ENCODE measurements at regions not wholly inside any gene's neighbourhood (a gene's known extent, or its start where the extent isn't known, plus 50 kb on each side); places are given as distances from the start of the nearest gene placed in this dataset.
A peak's percentile ranks its signal among the peaks of the same experiment; 100 is the strongest.

DNA sequence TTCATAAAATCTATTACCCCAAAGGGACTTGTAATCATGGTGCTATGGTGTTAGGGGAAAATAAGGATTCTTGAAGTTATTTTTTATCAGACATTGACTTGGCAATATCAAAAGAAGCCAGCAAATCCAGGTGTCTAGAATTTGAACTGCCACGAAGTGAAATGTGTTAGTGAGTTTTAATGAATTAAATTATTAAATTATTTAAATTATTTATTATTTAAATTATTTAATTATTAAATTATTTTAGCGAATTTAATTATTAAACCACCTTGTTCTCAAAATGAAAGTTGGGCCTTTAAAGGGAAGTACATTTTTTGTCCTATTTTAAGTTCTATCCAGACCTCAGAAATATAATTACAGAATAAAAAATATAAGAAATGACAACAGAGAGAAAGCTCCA is 332.6 kb upstream of the SMC2 start:
- Mint-ChIP-seq H3K9me3 (peaks cover 45% of the 10 kb centered on the region), H3K27me3 (ENCODE audit: insufficient read depth) (no peaks in the 10 kb centered on the region; the same call in 1 of the 2 replicates)
- TF ChIP-seq, protein P1, sequence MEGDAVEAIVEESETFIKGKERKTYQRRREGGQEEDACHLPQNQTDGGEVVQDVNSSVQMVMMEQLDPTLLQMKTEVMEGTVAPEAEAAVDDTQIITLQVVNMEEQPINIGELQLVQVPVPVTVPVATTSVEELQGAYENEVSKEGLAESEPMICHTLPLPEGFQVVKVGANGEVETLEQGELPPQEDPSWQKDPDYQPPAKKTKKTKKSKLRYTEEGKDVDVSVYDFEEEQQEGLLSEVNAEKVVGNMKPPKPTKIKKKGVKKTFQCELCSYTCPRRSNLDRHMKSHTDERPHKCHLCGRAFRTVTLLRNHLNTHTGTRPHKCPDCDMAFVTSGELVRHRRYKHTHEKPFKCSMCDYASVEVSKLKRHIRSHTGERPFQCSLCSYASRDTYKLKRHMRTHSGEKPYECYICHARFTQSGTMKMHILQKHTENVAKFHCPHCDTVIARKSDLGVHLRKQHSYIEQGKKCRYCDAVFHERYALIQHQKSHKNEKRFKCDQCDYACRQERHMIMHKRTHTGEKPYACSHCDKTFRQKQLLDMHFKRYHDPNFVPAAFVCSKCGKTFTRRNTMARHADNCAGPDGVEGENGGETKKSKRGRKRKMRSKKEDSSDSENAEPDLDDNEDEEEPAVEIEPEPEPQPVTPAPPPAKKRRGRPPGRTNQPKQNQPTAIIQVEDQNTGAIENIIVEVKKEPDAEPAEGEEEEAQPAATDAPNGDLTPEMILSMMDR (IDR thresholded peaks at IDR 0.05) = no peak

DNA sequence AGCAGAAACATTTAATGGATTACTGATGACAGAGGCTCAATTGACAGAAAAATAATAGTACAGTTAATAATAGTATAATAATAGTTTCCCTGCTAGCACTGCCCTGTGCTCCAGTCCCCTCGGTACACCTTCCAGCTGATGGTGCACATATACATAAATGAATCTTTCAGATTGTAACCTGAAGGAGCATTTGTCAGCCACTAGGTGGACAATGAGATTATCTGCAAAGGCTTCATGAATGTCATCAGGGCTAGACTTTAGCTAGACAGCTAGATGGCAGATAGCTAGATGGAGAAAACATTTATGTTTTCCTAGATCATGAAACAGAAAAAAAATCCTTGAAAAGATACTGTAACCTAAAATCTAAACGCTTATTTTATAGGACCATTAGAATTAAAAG is 304.4 kb upstream of the SMC2 start:
- Mint-ChIP-seq H3K27ac (no peak overlapping the region), H3K27me3 (ENCODE audit: insufficient read depth) (no peaks in the 10 kb centered on the region; the same call in 1 of the 2 replicates), H3K4me3 (no peak overlapping the region), H3K4me1 (ENCODE audit: low read depth) (no peaks in the 10 kb centered on the region), H3K9me3 (peaks cover 22% of the 10 kb centered on the region), H3K36me3 (ENCODE audit: low read depth) (no peaks in the 10 kb centered on the region)
- DNase-seq = no peak
- TF ChIP-seq, protein P1 (IDR thresholded peaks at IDR 0.05) = peak; percentile 58

More for the DNA sequence above, 332.6 kb upstream of the SMC2 start:
- Mint-ChIP-seq H3K4me3 (no peak overlapping the region), H3K4me1 (ENCODE audit: low read depth) (no peaks in the 10 kb centered on the region), H3K27ac (no peak overlapping the region), H3K36me3 (ENCODE audit: low read depth) (no peaks in the 10 kb centered on the region)
- DNase-seq = no peak

DNA sequence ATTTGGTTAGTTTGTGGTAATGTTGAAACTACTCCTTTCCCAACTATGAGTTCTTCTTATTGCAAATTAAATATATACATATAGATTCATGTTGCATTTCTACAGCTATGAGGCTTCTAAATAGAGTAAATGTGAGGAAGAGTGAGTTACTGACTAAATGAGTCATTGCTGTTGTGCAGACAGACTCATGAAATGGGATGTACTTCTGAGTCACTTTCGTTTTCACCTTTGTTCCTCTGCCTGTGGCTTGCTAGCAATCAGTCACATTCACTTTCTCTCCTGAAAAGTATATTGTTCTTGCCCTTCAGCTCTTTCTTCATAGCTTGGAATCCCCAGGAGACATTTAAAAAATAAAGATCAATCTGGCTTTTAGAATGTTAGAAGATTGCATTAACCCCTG is 295.5 kb upstream of the SMC2 start:
- TF ChIP-seq, protein P1 (IDR thresholded peaks at IDR 0.05) = no peak
- no peak overlapping the region for H3K4me3 Mint-ChIP-seq
- no peak overlapping the region for H3K27ac Mint-ChIP-seq
- no peaks in the 10 kb centered on the region for H3K36me3 Mint-ChIP-seq (ENCODE audit: low read depth)
- H3K4me1 Mint-ChIP-seq (ENCODE audit: low read depth) = no peaks in the 10 kb centered on the region
- DNase-seq = no peak
- peaks cover 11% of the 10 kb centered on the region for H3K9me3 Mint-ChIP-seq
- H3K27me3 Mint-ChIP-seq (ENCODE audit: insufficient read depth) = no peaks in the 10 kb centered on the region

DNA sequence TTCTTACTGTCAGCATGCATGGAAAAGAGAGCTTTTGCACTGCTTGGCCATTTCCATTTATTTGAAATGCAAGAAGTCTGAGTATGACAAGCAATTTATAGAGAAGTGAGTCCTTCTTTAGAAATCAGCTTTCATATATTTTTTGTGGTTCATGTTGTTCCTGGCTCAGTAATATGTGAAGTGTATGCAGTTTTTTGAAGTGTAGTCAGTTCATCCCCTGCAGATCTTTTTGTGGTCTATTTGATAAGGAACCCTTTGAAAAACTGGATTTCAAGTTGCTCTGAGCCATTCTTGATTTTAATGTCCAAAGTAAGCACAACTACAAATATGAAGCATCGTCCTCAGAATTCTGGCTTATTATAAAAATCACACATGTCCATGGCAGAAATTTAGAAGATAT is 294.1 kb upstream of the SMC2 start:
- no peaks in the 10 kb centered on the region for H3K27me3 Mint-ChIP-seq (ENCODE audit: insufficient read depth)
- TF ChIP-seq, protein P1 (IDR thresholded peaks at IDR 0.05) = no peak
- no peaks in the 10 kb centered on the region for H3K36me3 Mint-ChIP-seq (ENCODE audit: low read depth)
- H3K9me3 Mint-ChIP-seq = peaks cover 13% of the 10 kb centered on the region; the same call in 1 of the 2 replicates
- no peaks in the 10 kb centered on the region for H3K4me1 Mint-ChIP-seq (ENCODE audit: low read depth)
- H3K27ac Mint-ChIP-seq = no peak overlapping the region
- no peak overlapping the region for H3K4me3 Mint-ChIP-seq
- DNase-seq = no peak

DNA sequence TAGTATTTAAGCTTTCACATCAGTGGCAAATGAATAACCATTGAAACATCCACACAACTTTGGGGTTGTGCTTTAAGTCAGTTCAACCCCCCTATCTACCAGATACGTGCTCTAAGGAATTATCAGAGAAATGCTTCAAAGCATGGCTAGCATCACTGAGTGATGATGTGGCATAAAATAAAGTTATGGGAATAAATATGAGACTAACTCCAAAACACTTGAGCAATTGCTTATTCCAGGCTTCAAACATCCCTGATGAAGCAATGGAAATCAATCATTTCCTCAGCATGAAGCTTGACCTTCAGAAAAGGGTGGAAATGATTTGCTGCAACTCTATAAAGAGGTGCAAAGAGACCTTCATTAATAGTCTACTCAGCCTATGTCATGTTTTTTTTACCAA is 292.0 kb upstream of the SMC2 start:
- Mint-ChIP-seq H3K27me3 (ENCODE audit: insufficient read depth) (no peaks in the 10 kb centered on the region), H3K36me3 (ENCODE audit: low read depth) (no peaks in the 10 kb centered on the region), H3K9me3 (peaks cover 12% of the 10 kb centered on the region; the same call in 1 of the 2 replicates), H3K4me1 (ENCODE audit: low read depth) (no peaks in the 10 kb centered on the region), H3K27ac (no peak overlapping the region), H3K4me3 (no peak overlapping the region)
- TF ChIP-seq, protein P1 (IDR thresholded peaks at IDR 0.05) = no peak
- DNase-seq = no peak

DNA sequence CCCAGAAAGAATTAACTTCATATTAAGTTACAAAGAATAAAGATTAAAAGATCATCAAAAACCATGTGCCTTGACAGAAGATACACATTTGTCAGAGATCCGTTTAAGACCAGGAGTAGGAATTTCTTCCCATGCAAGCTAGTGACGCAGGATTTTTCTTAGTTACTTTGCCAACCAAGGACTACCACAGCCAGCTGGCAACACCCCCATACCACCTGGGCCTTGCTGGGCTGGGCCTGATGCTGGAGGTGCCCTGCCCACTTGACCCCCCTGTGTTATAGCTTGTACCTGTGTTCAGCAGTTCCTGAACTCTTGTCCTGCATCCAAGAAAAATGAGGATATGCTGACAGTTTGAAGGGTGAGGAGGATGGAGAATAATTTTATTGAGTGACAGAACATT is 290.9 kb upstream of the SMC2 start:
- no peak for DNase-seq
- TF ChIP-seq, protein P1 (IDR thresholded peaks at IDR 0.05) = no peak
- Mint-ChIP-seq H3K4me1 (ENCODE audit: low read depth) (no peaks in the 10 kb centered on the region), H3K4me3 (no peak overlapping the region), H3K27ac (no peak overlapping the region), H3K9me3 (peaks cover 18% of the 10 kb centered on the region), H3K36me3 (ENCODE audit: low read depth) (no peaks in the 10 kb centered on the region), H3K27me3 (ENCODE audit: insufficient read depth) (no peaks in the 10 kb centered on the region)
